ENCODE measurements at regions not wholly inside any gene's neighbourhood (a gene's known extent, or its start where the extent isn't known, plus 50 kb on each side); places are given as distances from the start of the nearest gene placed in this dataset.
"Not testable (repeated sequence)": the region's sequence is repeated elsewhere in the genome, so short reads cannot be mapped to it uniquely, and the experiment has no call there.

GRCh38 chr18:34942276-34942675 lies 98.9 kb upstream of the MAPRE2 start:
- no peak for DNase-seq (ENCODE audit: low read depth)

- no peak for DNase-seq (ENCODE audit: low read depth)
Measured at GRCh38 chr18:34942975-34943374, 98.2 kb upstream of the MAPRE2 start.

- DNase-seq (ENCODE audit: low read depth) = no peak
Measured at GRCh38 chr18:34943587-34943986, 97.6 kb upstream of the MAPRE2 start.

GRCh38 chr18:34947711-34948125 lies 93.5 kb upstream of the MAPRE2 start:
- DNase-seq (ENCODE audit: low read depth) = no peak

- no peak for DNase-seq (ENCODE audit: low read depth)
Measured at GRCh38 chr18:34951625-34952379, 89.4 kb upstream of the MAPRE2 start.

- DNase-seq (ENCODE audit: low read depth) = no peak
Measured at GRCh38 chr18:34953212-34953611, 88.0 kb upstream of the MAPRE2 start.

- not testable (repeated sequence) for DNase-seq (ENCODE audit: low read depth)
Measured at GRCh38 chr18:34955494-34955893, 85.7 kb upstream of the MAPRE2 start.

- no peak for DNase-seq (ENCODE audit: low read depth)
Measured at GRCh38 chr18:34956663-34957062, 84.5 kb upstream of the MAPRE2 start.

GRCh38 chr18:34957119-34957863 lies 83.9 kb upstream of the MAPRE2 start:
- DNase-seq (ENCODE audit: low read depth) = no peak

GRCh38 chr18:34957864-34958259 lies 83.4 kb upstream of the MAPRE2 start:
- no peak for DNase-seq (ENCODE audit: low read depth)

- DNase-seq (ENCODE audit: low read depth) = no peak
Measured at GRCh38 chr18:34959211-34959829, 81.9 kb upstream of the MAPRE2 start.

- DNase-seq (ENCODE audit: low read depth) = no peak
Measured at GRCh38 chr18:34959989-34960388, 81.2 kb upstream of the MAPRE2 start.

- no peak for DNase-seq (ENCODE audit: low read depth)
Measured at GRCh38 chr18:34965108-34965507, 76.1 kb upstream of the MAPRE2 start.

- DNase-seq (ENCODE audit: low read depth) = no peak
Measured at GRCh38 chr18:34965566-34965965, 75.6 kb upstream of the MAPRE2 start.

GRCh38 chr18:34970106-34970505 lies 71.1 kb upstream of the MAPRE2 start:
- DNase-seq (ENCODE audit: low read depth) = no peak

- DNase-seq (ENCODE audit: low read depth) = no peak
Measured at GRCh38 chr18:34971313-34971712, 69.9 kb upstream of the MAPRE2 start.

- DNase-seq (ENCODE audit: low read depth) = no peak
Measured at GRCh38 chr18:34972765-34973414, 68.3 kb upstream of the MAPRE2 start.

- no peak for DNase-seq (ENCODE audit: low read depth)
Measured at GRCh38 chr18:34976123-34976522, 65.1 kb upstream of the MAPRE2 start.

GRCh38 chr18:34976534-34976898 lies 64.7 kb upstream of the MAPRE2 start:
- no peak for DNase-seq (ENCODE audit: low read depth)

GRCh38 chr18:34976899-34977837 lies 64.0 kb upstream of the MAPRE2 start:
- peak; percentile 55 for DNase-seq (ENCODE audit: low read depth)

- peak; percentile 32 for DNase-seq (ENCODE audit: low read depth)
Measured at GRCh38 chr18:34977838-34978532, 63.2 kb upstream of the MAPRE2 start.
